Vagina (tissue), 2 donors: ENCODE measurements at regions not wholly inside any gene's neighbourhood (a gene's known extent, or its start where the extent isn't known, plus 50 kb on each side); places are given as distances from the start of the nearest gene placed in this dataset.

Experiments used
- POLR2A ChIP-seq, 2 donors: fragments of 450-650 bp; IDR thresholded peaks; one replicate each; pipeline ENCODE4 v1.6.1; 2017; ENCODE audit warnings: antibody characterized with exemption in 2 of 2, mild to moderate bottlenecking in 2 of 2, moderate library complexity in 2 of 2
- POLR2AphosphoS5 ChIP-seq, 2 donors: sonication (generic); formaldehyde crosslinking; IDR thresholded peaks; one replicate each; pipeline ENCODE4 v1.9.0; 2017; ENCODE audit warnings: antibody characterized with exemption in 2 of 2, mild to moderate bottlenecking in 2 of 2, low read depth in 1 of 2; ENCODE audit not compliant: insufficient read depth in 1 of 2

DNA sequence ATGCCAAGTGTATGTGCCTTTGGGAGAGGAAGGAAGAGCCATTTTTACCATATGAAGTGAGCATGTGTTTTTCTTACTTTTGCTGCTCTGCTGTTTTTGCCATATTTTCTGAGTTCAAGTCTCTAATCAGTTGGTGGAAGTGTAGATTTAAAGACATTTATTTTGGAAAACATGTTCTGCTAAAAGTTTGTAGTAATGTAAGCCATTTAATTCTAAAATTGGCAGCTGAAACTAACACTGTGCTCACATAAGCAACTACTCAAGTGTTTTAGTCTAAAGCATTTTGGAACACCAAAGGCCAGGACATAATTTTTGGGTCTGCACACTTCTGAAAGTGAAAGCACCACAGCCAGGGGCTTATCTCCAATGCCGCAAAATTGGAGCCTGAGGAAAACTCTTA, 363.4 kb upstream of the ZNF608 start:
- TF ChIP-seq POLR2AphosphoS5 (IDR thresholded peaks at IDR 0.05; ENCODE audit: insufficient read depth in 1 of 2, low read depth in 1 of 2), result no peak
- TF ChIP-seq POLR2A (IDR thresholded peaks at IDR 0.05), result no peak
